ENCODE measurements at regions not wholly inside any gene's neighbourhood (a gene's known extent, or its start where the extent isn't known, plus 50 kb on each side); places are given as distances from the start of the nearest gene placed in this dataset.

DNA sequence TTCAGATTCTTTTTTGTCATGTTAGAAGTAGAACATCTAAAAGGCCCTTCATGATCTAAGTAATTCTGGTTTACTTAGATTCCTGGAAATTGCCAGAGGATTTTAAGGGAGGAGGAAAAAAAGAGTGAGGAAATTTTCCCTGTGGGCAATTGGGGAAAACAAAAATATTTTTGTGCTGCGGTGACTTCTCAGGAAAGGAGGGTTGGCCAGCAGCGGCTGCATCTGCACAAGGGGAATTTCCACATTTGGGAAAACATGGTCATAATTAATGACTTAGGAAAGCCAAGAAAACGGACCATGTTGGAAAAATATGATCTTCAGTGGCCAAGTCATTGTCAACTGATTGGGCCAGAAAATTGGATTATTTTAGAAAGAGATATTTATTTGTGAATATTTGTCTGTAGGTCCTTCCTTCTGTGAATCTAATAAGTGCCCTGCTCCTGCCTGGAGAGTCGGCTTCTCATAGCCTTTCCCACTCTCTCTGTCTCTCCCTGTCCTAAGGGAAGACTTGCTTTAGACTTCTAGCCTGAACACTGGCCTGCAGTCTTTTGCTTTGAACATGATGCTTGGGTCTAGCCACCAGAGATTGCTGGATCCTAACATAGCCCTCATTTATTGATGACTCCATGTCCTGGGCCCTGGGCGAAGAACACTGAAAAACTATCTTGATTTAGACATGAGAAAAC, 124.2 kb upstream of the MKLN1 start:
- no peaks in the 10 kb centered on the region for H3K36me3 ChIP-seq (replicated peaks; ENCODE audit: insufficient read depth, low read length)
- H3K4me3 ChIP-seq (ENCODE audit: low read length): no peak overlapping the region
- H3K27me3 ChIP-seq (replicated peaks; ENCODE audit: insufficient read depth, low read length): no peaks in the 10 kb centered on the region
- no peaks in the 10 kb centered on the region for H3K9me2 ChIP-seq (replicated peaks; ENCODE audit: insufficient read depth, low read length)
- no peaks in the 10 kb centered on the region for H3K9me3 ChIP-seq (replicated peaks; ENCODE audit: insufficient read depth, low read length)
- no peaks in the 10 kb centered on the region for H4K20me1 ChIP-seq (ENCODE audit: insufficient read depth, low read length)
- no peak overlapping the region for H3K27ac ChIP-seq (ENCODE audit: low read length)
- DNase-seq: no peak
- H3F3A ChIP-seq (ENCODE audit: insufficient read depth, low read length): no peaks in the 10 kb centered on the region
- no peak for TF ChIP-seq EZH2phosphoT487 (IDR thresholded peaks at IDR 0.05; ENCODE audit: low read length)
- TF ChIP-seq, protein P1, sequence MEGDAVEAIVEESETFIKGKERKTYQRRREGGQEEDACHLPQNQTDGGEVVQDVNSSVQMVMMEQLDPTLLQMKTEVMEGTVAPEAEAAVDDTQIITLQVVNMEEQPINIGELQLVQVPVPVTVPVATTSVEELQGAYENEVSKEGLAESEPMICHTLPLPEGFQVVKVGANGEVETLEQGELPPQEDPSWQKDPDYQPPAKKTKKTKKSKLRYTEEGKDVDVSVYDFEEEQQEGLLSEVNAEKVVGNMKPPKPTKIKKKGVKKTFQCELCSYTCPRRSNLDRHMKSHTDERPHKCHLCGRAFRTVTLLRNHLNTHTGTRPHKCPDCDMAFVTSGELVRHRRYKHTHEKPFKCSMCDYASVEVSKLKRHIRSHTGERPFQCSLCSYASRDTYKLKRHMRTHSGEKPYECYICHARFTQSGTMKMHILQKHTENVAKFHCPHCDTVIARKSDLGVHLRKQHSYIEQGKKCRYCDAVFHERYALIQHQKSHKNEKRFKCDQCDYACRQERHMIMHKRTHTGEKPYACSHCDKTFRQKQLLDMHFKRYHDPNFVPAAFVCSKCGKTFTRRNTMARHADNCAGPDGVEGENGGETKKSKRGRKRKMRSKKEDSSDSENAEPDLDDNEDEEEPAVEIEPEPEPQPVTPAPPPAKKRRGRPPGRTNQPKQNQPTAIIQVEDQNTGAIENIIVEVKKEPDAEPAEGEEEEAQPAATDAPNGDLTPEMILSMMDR (IDR thresholded peaks at IDR 0.05; ENCODE audit: low read length): no peak
- TF ChIP-seq EZH2 (optimal IDR thresholded peaks at IDR 0.05; ENCODE audit: low read depth, low read length): no peak
- no peak overlapping the region for H2AFZ ChIP-seq (ENCODE audit: low read length)
- H3K4me1 ChIP-seq (ENCODE audit: low read length): no peaks in the 10 kb centered on the region
- no peak overlapping the region for H3K9ac ChIP-seq (ENCODE audit: low read length)
- H3K79me2 ChIP-seq (ENCODE audit: low read length): no peaks in the 10 kb centered on the region
- H3K4me2 ChIP-seq (ENCODE audit: low read depth, low read length): no peak overlapping the region

DNA sequence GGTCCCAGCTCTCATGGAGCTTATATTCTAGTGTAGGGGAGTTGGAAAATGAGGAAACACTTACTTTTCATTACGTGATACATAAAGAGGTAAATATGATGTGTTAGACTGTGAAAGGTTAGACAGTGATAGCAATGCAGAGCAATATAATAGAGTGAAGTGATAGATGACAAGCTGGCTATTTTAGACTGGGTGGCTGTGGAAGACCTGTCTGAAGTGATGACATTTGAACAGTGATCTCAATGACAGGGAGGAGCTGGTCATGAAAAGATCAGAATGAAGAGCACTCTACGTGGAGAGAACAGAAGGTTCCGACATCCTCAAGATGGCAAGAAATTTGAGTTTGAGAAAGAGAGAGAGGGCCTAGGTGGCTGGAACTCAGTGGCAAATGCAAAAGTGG, 118.9 kb upstream of the MKLN1 start:
- Histone ChIP-seq H3K79me2 (ENCODE audit: low read length) (no peaks in the 10 kb centered on the region), H3K4me1 (ENCODE audit: low read length) (no peaks in the 10 kb centered on the region), H3K4me2 (ENCODE audit: low read depth, low read length) (no peak overlapping the region), H3K9me2 (replicated peaks; ENCODE audit: insufficient read depth, low read length) (no peaks in the 10 kb centered on the region), H3K9ac (ENCODE audit: low read length) (no peak overlapping the region), H3K36me3 (replicated peaks; ENCODE audit: insufficient read depth, low read length) (no peaks in the 10 kb centered on the region), H3F3A (ENCODE audit: insufficient read depth, low read length) (no peaks in the 10 kb centered on the region), H3K4me3 (ENCODE audit: low read length) (no peak overlapping the region), H4K20me1 (ENCODE audit: insufficient read depth, low read length) (no peaks in the 10 kb centered on the region), H3K27ac (ENCODE audit: low read length) (no peak overlapping the region), H2AFZ (ENCODE audit: low read length) (no peak overlapping the region), H3K27me3 (replicated peaks; ENCODE audit: insufficient read depth, low read length) (no peaks in the 10 kb centered on the region), H3K9me3 (replicated peaks; ENCODE audit: insufficient read depth, low read length) (no peaks in the 10 kb centered on the region)
- no peak for DNase-seq
- TF ChIP-seq, protein P1 (IDR thresholded peaks at IDR 0.05; ENCODE audit: low read length): no peak
- TF ChIP-seq EZH2phosphoT487 (IDR thresholded peaks at IDR 0.05; ENCODE audit: low read length): no peak
- TF ChIP-seq EZH2 (optimal IDR thresholded peaks at IDR 0.05; ENCODE audit: low read depth, low read length): no peak

DNA sequence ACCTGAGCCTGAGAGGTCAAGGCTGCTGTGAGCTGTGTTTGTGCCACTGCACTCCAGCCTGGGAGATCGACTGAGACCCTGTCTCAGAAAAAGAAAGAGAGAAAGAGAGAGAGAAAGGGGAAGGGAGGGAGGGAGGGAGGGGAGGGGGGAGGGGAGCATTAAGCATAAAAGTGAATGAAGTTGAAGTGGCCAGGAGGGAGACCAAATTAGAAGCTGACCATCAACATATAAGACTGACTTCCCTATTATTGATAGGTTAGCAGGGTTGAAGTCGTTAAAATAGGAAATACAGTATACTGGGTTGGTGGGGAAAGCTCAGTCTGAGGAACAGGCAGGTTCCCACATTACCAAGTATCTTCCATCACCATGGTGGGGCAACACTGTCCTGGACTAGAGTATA, 117.1 kb upstream of the MKLN1 start:
- no peaks in the 10 kb centered on the region for H3K79me2 ChIP-seq (ENCODE audit: low read length)
- no peak overlapping the region for H3K9ac ChIP-seq (ENCODE audit: low read length)
- H3K4me2 ChIP-seq (ENCODE audit: low read depth, low read length): no peak overlapping the region
- no peaks in the 10 kb centered on the region for H3K9me3 ChIP-seq (replicated peaks; ENCODE audit: insufficient read depth, low read length)
- no peaks in the 10 kb centered on the region for H3K36me3 ChIP-seq (replicated peaks; ENCODE audit: insufficient read depth, low read length)
- H3K9me2 ChIP-seq (replicated peaks; ENCODE audit: insufficient read depth, low read length): no peaks in the 10 kb centered on the region
- H3K27me3 ChIP-seq (replicated peaks; ENCODE audit: insufficient read depth, low read length): no peaks in the 10 kb centered on the region
- TF ChIP-seq, protein P1 (IDR thresholded peaks at IDR 0.05; ENCODE audit: low read length): no peak
- no peak for TF ChIP-seq EZH2 (optimal IDR thresholded peaks at IDR 0.05; ENCODE audit: low read depth, low read length)
- no peak for TF ChIP-seq EZH2phosphoT487 (IDR thresholded peaks at IDR 0.05; ENCODE audit: low read length)
- no peak overlapping the region for H2AFZ ChIP-seq (ENCODE audit: low read length)
- H3F3A ChIP-seq (ENCODE audit: insufficient read depth, low read length): no peaks in the 10 kb centered on the region
- H3K4me1 ChIP-seq (ENCODE audit: low read length): no peaks in the 10 kb centered on the region
- no peaks in the 10 kb centered on the region for H4K20me1 ChIP-seq (ENCODE audit: insufficient read depth, low read length)
- no peak for DNase-seq
- H3K27ac ChIP-seq (ENCODE audit: low read length): no peak overlapping the region
- no peak overlapping the region for H3K4me3 ChIP-seq (ENCODE audit: low read length)
